ENCODE measurements at regions not wholly inside any gene's neighbourhood (a gene's known extent, or its start where the extent isn't known, plus 50 kb on each side); places are given as distances from the start of the nearest gene placed in this dataset.

- DNase-seq, result no peak
These were observed 59.4 kb upstream of the GZMB start for GRCh38 chr14:24693353-24693737.

- no peak for DNase-seq
These were observed 58.7 kb upstream of the GZMB start for GRCh38 chr14:24692382-24693352.

DNA sequence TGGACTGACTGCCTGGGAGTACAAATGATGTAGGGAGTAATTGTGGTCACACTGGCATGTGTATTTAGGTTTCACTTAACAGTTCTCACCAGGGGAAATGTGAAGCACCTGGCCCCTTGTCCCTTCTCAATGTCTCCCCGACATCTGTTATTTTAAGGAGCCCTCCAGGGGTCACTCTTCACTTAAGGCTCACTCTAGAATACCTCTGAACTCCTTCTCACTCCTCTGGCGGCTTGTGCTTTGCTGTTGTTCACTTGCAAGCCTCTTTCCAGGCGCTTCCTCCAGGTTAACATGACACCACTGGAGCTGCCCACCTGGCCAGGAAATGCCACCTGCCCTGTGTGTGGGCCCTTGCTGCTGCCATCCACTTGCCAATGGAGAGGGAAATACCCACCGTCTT lies 56.5 kb upstream of the GZMB start:
- no peak for DNase-seq

GRCh38 chr14:24688030-24688658 lies 54.2 kb upstream of the GZMB start:
- DNase-seq, result no peak
